Common myeloid progenitor, CD34-positive (primary cell): ENCODE measurements at regions not wholly inside any gene's neighbourhood (a gene's known extent, or its start where the extent isn't known, plus 50 kb on each side); places are given as distances from the start of the nearest gene placed in this dataset.

Experiments used
- CTCF ChIA-PET: fragments of 350-600 bp; sonication (Branson Sonifier 250); formaldehyde crosslinking; loops from one replicate; lab custom pipeline; 2021; ENCODE audit warnings: antibody characterized with exemption; lab: Charles Lee
- POLR2A ChIA-PET: fragments of 350-600 bp; sonication (Branson Sonifier 250); formaldehyde crosslinking; loops from one replicate; lab custom pipeline; 2021; ENCODE audit warnings: antibody characterized with exemption; lab: Charles Lee
- DNase-seq, 3 donors: peaks; one replicate each; pipeline versions ENCODE4 v3.0.0 to v3.0.0-alpha.2; 2013
- H3K27ac ChIP-seq, 2 experiments: 1 replicate in 1 of 2; 2 replicates in 1 of 2; pipeline ENCODE4 v1.7.0; 2013; ENCODE audit warnings: inconsistent platforms in 2 of 2, low read length in 2 of 2, mild to moderate bottlenecking in 2 of 2, low read depth in 1 of 2, moderate library complexity in 1 of 2; ENCODE audit not compliant: severe bottlenecking in 2 of 2, insufficient read depth in 1 of 2, poor library complexity in 1 of 2
- H3K27me3 ChIP-seq, 5 experiments: replicated peaks in 2 of 5; 1 replicate in 3 of 5; 2 replicates in 2 of 5; pipeline versions ENCODE4 v1.6.1 to v1.7.0; 2013; ENCODE audit warnings: low read length in 4 of 5, mild to moderate bottlenecking in 2 of 5, moderate library complexity in 2 of 5, inconsistent platforms in 1 of 5; ENCODE audit not compliant: insufficient read depth in 5 of 5, control insufficient read depth in 4 of 5
- H3K36me3 ChIP-seq, 4 experiments: 1 replicate in 2 of 4; 2 replicates in 2 of 4; pipeline versions ENCODE4 v1.6.1 to v1.7.0; 2013; ENCODE audit warnings: low read length in 3 of 4, control low read depth in 1 of 4, mild to moderate bottlenecking in 1 of 4; ENCODE audit not compliant: control insufficient read depth in 4 of 4, insufficient read depth in 4 of 4
- H3K4me1 ChIP-seq, 4 experiments: 1 replicate in 3 of 4; 2 replicates in 1 of 4; pipeline versions ENCODE4 v1.6.1 to v1.7.1; 2013; ENCODE audit warnings: low read length in 3 of 4, mild to moderate bottlenecking in 3 of 4, control low read depth in 1 of 4, inconsistent platforms in 1 of 4, moderate library complexity in 1 of 4; ENCODE audit not compliant: control insufficient read depth in 4 of 4, insufficient read depth in 4 of 4; ENCODE audit errors: control extremely low read depth in 1 of 4
- H3K4me3 ChIP-seq, 7 experiments: 1 replicate in 4 of 7; 2 replicates in 3 of 7; pipeline versions ENCODE4 v1.5.1 to v1.7.0; 2013; ENCODE audit warnings: mild to moderate bottlenecking in 7 of 7, low read length in 6 of 7, moderate library complexity in 6 of 7, inconsistent platforms in 2 of 7, low read depth in 2 of 7, control low read depth in 1 of 7; ENCODE audit not compliant: insufficient read depth in 4 of 7, control insufficient read depth in 1 of 7; ENCODE audit errors: extremely low read depth in 1 of 7
- H3K9me3 ChIP-seq, 5 experiments: 1 replicate in 4 of 5; 2 replicates in 1 of 5; pipeline versions ENCODE4 v1.6.1 to v1.7.1; 2013; ENCODE audit warnings: low read length in 4 of 5, mild to moderate bottlenecking in 2 of 5, inconsistent platforms in 1 of 5, low read depth in 1 of 5, moderate library complexity in 1 of 5; ENCODE audit not compliant: control insufficient read depth in 4 of 5, insufficient read depth in 2 of 5; ENCODE audit errors: control extremely low read depth in 1 of 5
- WGBS: methylation state at CpG from one replicate; pipeline ENCODE4 v1.1.5; 2013; ENCODE audit not compliant: insufficient coverage; 5-methylcytosine and 5-hydroxymethylcytosine counted together

- no peak overlapping the region for H3K4me3 ChIP-seq
- CTCF ChIA-PET, result no interaction called here
- peaks cover 0 to 14% (median 0%) of the 10 kb centered on the region in 5 experiments for H3K27me3 ChIP-seq
- H3K4me1 ChIP-seq, result peaks cover 0 to 4% (median 3%) of the 10 kb centered on the region in 4 experiments
- no peaks in the 10 kb centered on the region for H3K36me3 ChIP-seq
- no peaks in the 10 kb centered on the region for H3K9me3 ChIP-seq
- 100% methylated on average over 1 of the region's 1 CpG for WGBS
- H3K27ac ChIP-seq, result no peak overlapping the region
- DNase-seq, result no peak
- POLR2A ChIA-PET, result no interaction called here
These were observed 511.4 kb upstream of the DIPK2B start for GRCh38 chrX:45712067-45712466.

GRCh38 chrX:45711231-45711630 lies 510.6 kb upstream of the DIPK2B start:
- CTCF ChIA-PET, result interaction anchor here (0.6 kb wide), 1 partner anchor 649 kb away, joined by 3 read pairs; no protein-coding TSS in a partner anchor
- no peak overlapping the region for H3K27ac ChIP-seq
- H3K9me3 ChIP-seq, result no peaks in the 10 kb centered on the region
- POLR2A ChIA-PET, result no interaction called here
- H3K36me3 ChIP-seq, result no peaks in the 10 kb centered on the region
- 87% methylated on average over 3 of the region's 5 CpGs for WGBS
- H3K4me3 ChIP-seq, result no peak overlapping the region
- DNase-seq, result no peak
- peaks cover 0 to 14% (median 0%) of the 10 kb centered on the region in 5 experiments for H3K27me3 ChIP-seq
- H3K4me1 ChIP-seq, result peaks cover 0 to 4% (median 3%) of the 10 kb centered on the region in 4 experiments

GRCh38 chrX:45710081-45710801 lies 509.6 kb upstream of the DIPK2B start:
- 27% methylated on average over 2 of the region's 2 CpGs for WGBS
- Histone ChIP-seq H3K27me3 (peaks cover 0 to 14% (median 0%) of the 10 kb centered on the region in 5 experiments), H3K4me1 (peaks cover 0 to 4% (median 3%) of the 10 kb centered on the region in 4 experiments), H3K4me3 (no peak overlapping the region), H3K9me3 (no peaks in the 10 kb centered on the region), H3K27ac (peak overlapping the region in 1 of 2 experiments; percentile 9), H3K36me3 (no peaks in the 10 kb centered on the region)
- ChIA-PET CTCF (interaction anchor here (0.9 kb wide), 1 partner anchor 46 kb away, joined by 3 read pairs; no protein-coding TSS in a partner anchor), POLR2A (no interaction called here)
- DNase-seq, result peak; percentile 22 to 87 (median 81)

- ChIA-PET CTCF (interaction anchor here (0.9 kb wide), 1 partner anchor 47 kb away, joined by 3 read pairs; no protein-coding TSS in a partner anchor), POLR2A (no interaction called here)
- no peaks in the 10 kb centered on the region for H3K36me3 ChIP-seq
- H3K27me3 ChIP-seq, result peaks cover 0 to 14% (median 0%) of the 10 kb centered on the region in 5 experiments
- no CpG with 5 or more reads among the region's 1 CpG for WGBS
- peaks cover 0 to 4% (median 2%) of the 10 kb centered on the region in 4 experiments for H3K4me1 ChIP-seq
- no peaks in the 10 kb centered on the region for H3K9me3 ChIP-seq
- no peak for DNase-seq
- no peak overlapping the region for H3K27ac ChIP-seq
- no peak overlapping the region for H3K4me3 ChIP-seq
These were observed 508.7 kb upstream of the DIPK2B start for GRCh38 chrX:45709381-45709780.

- DNase-seq, result no peak
- Histone ChIP-seq H3K9me3 (peaks cover 0 to 3% (median 0%) of the 10 kb centered on the region in 5 experiments), H3K4me1 (no peaks in the 10 kb centered on the region), H3K27ac (no peak overlapping the region), H3K27me3 (peaks cover 0 to 14% (median 0%) of the 10 kb centered on the region in 5 experiments), H3K36me3 (no peaks in the 10 kb centered on the region), H3K4me3 (no peak overlapping the region)
- CTCF ChIA-PET, result interaction anchor here (1.2 kb wide), 1 partner anchor 8 kb away, joined by 3 read pairs; no protein-coding TSS in a partner anchor
- POLR2A ChIA-PET, result interaction anchor here (0.6 kb wide), 1 partner anchor 664 kb away, joined by 4 read pairs; no protein-coding TSS in a partner anchor
- WGBS, result 100% methylated on average over 1 of the region's 3 CpGs
These were observed 498.5 kb upstream of the DIPK2B start for GRCh38 chrX:45699158-45699557.

- CTCF ChIA-PET, result no interaction called here
- peak; percentile 12 to 50 (median 33) for DNase-seq
- Histone ChIP-seq H3K4me1 (no peaks in the 10 kb centered on the region), H3K4me3 (no peak overlapping the region), H3K36me3 (no peaks in the 10 kb centered on the region), H3K9me3 (peaks cover 0 to 3% (median 0%) of the 10 kb centered on the region in 5 experiments), H3K27ac (no peak overlapping the region), H3K27me3 (peaks cover 0 to 14% (median 0%) of the 10 kb centered on the region in 5 experiments)
- 45% methylated on average over 1 of the region's 7 CpGs for WGBS
- POLR2A ChIA-PET, result no interaction called here
These were observed 496.9 kb upstream of the DIPK2B start for GRCh38 chrX:45697591-45697990.

GRCh38 chrX:45696736-45697135 lies 496.1 kb upstream of the DIPK2B start:
- ChIA-PET CTCF (no interaction called here), POLR2A (no interaction called here)
- no peaks in the 10 kb centered on the region for H3K36me3 ChIP-seq
- no peaks in the 10 kb centered on the region for H3K4me1 ChIP-seq
- no peak overlapping the region for H3K27ac ChIP-seq
- H3K9me3 ChIP-seq, result no peaks in the 10 kb centered on the region
- peaks cover 0 to 14% (median 0%) of the 10 kb centered on the region in 5 experiments for H3K27me3 ChIP-seq
- 67% methylated on average over 1 of the region's 2 CpGs for WGBS
- DNase-seq, result no peak
- no peak overlapping the region for H3K4me3 ChIP-seq
